Trophoblast cell (in vitro differentiated cells and primary cell): ENCODE measurements at regions not wholly inside any gene's neighbourhood (a gene's known extent, or its start where the extent isn't known, plus 50 kb on each side); places are given as distances from the start of the nearest gene placed in this dataset.

ENCODE experiments used
- DNase-seq, 2 donors: peaks; one replicate each; pipeline ENCODE4 v3.0.0-alpha.2; 2016
- H2AFZ ChIP-seq: 2 replicates; pipeline ENCODE4 v1.6.1; 2013; ENCODE audit warnings: low read length, moderate library complexity, mild to moderate bottlenecking; ENCODE audit not compliant: insufficient read depth, poor library complexity
- H2AK5ac ChIP-seq: 2 replicates; pipeline ENCODE4 v1.6.1; 2013; ENCODE audit warnings: mild to moderate bottlenecking, low read length
- H2BK120ac ChIP-seq: 2 replicates; pipeline ENCODE4 v1.6.1; 2013; ENCODE audit warnings: low read length, mild to moderate bottlenecking, moderate library complexity; ENCODE audit not compliant: insufficient read depth, poor library complexity
- H2BK12ac ChIP-seq: 2 replicates; pipeline ENCODE4 v1.6.1; 2013; ENCODE audit warnings: mild to moderate bottlenecking, low read length, moderate library complexity
- H2BK5ac ChIP-seq: 2 replicates; pipeline ENCODE4 v1.6.1; 2013; ENCODE audit warnings: low read length, low read depth, moderate library complexity, mild to moderate bottlenecking; ENCODE audit not compliant: poor library complexity
- H3K14ac ChIP-seq: 2 replicates; pipeline ENCODE4 v1.6.1; 2013; ENCODE audit warnings: mild to moderate bottlenecking, low read length
- H3K18ac ChIP-seq: 2 replicates; pipeline ENCODE4 v1.6.1; 2013; ENCODE audit warnings: mild to moderate bottlenecking, low read length
- H3K23ac ChIP-seq: 2 replicates; pipeline ENCODE4 v1.6.1; 2013; ENCODE audit warnings: low read length
- H3K27ac ChIP-seq: 2 replicates; pipeline ENCODE4 v1.5.1; 2013; ENCODE audit warnings: low read depth, mild to moderate bottlenecking, inconsistent platforms, low read length, moderate library complexity
- H3K27me3 ChIP-seq: 2 replicates; pipeline ENCODE4 v1.6.1; 2013; ENCODE audit warnings: inconsistent platforms, mild to moderate bottlenecking, low read length, moderate library complexity; ENCODE audit not compliant: insufficient read depth
- H3K36me3 ChIP-seq, 2 experiments: 1 replicate in 1 of 2; 2 replicates in 1 of 2; pipeline ENCODE4 v1.6.1; 2013; ENCODE audit warnings: low read length in 2 of 2, mild to moderate bottlenecking in 2 of 2, moderate library complexity in 1 of 2; ENCODE audit not compliant: insufficient read depth in 2 of 2, control insufficient read depth in 1 of 2
- H3K4ac ChIP-seq: 2 replicates; pipeline ENCODE4 v1.6.1; 2013; ENCODE audit warnings: low read depth, mild to moderate bottlenecking, low read length, moderate library complexity
- H3K4me1 ChIP-seq, 2 experiments: 1 replicate in 1 of 2; 2 replicates in 1 of 2; pipeline ENCODE4 v1.6.1; 2013; ENCODE audit warnings: low read length in 2 of 2, mild to moderate bottlenecking in 2 of 2, moderate library complexity in 1 of 2; ENCODE audit not compliant: insufficient read depth in 2 of 2, control insufficient read depth in 1 of 2
- H3K4me2 ChIP-seq: 2 replicates; pipeline ENCODE4 v1.6.1; 2013; ENCODE audit warnings: inconsistent platforms, mild to moderate bottlenecking, low read length, moderate library complexity
- H3K4me3 ChIP-seq: 2 replicates; pipeline ENCODE4 v1.5.1; 2013; ENCODE audit warnings: mild to moderate bottlenecking, low read depth, low read length, inconsistent platforms
- H3K79me1 ChIP-seq: one replicate; pipeline ENCODE4 v1.6.1; 2013; ENCODE audit warnings: low read length
- H3K79me2 ChIP-seq: 2 replicates; pipeline ENCODE4 v1.6.1; 2013; ENCODE audit warnings: low read length, mild to moderate bottlenecking; ENCODE audit not compliant: control insufficient read depth, insufficient read depth, poor library complexity
- H3K9ac ChIP-seq: 2 replicates; pipeline ENCODE4 v1.6.1; 2013; ENCODE audit warnings: mild to moderate bottlenecking, low read length
- H3K9me3 ChIP-seq: 2 replicates; pipeline ENCODE4 v1.6.1; 2013; ENCODE audit warnings: low read depth, mild to moderate bottlenecking, control low read depth, inconsistent platforms, low read length; ENCODE audit not compliant: insufficient read depth
- H4K12ac ChIP-seq: 2 replicates; pipeline ENCODE4 v1.6.1; 2013; ENCODE audit warnings: low read depth, mild to moderate bottlenecking, low read length, moderate library complexity
- H4K8ac ChIP-seq: 2 replicates; pipeline ENCODE4 v1.6.1; 2013; ENCODE audit warnings: low read depth, mild to moderate bottlenecking, low read length, moderate library complexity
- H4K91ac ChIP-seq: one replicate; pipeline ENCODE4 v1.6.1; 2013; ENCODE audit warnings: low read depth, mild to moderate bottlenecking, low read length, moderate library complexity
- WGBS: extraction: QIAGEN DNeasy Blood & Tissue Kit; methylation state at CpG from one replicate; pipeline ENCODE4 v1.1.7; 2013; ENCODE audit warnings: missing lambda C conversion rate; ENCODE audit not compliant: insufficient read length, insufficient coverage; ENCODE audit errors: extremely low coverage; 5-methylcytosine and 5-hydroxymethylcytosine counted together

DNA sequence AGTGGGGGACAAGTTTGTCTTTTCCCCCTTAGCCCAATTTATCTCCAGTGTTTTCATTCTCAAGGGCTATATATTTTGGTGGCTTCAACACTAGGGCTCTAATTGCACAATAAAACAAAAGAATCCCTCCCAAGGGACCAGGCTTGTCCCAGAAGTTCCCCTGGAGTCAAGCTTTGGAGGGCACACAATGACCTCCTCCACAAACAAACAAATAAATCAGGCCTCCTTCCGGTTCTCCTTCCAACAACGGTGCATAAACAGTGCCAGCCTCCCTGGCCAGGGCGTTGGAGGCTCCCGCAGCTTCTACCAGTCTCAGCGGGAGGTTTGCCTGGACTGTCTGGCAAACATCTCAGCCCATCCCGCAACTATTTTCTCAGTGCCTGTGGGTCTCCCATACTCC lies 188.0 kb upstream of the FOXF1 start:
- Histone ChIP-seq H4K8ac (no peak overlapping the region), H2BK120ac (no peak overlapping the region), H3K23ac (no peak overlapping the region), H3K79me1 (no peaks in the 10 kb centered on the region), H3K9ac (no peak overlapping the region), H3K4ac (no peak overlapping the region), H3K4me1 (peaks cover 0 to 1% of the 10 kb centered on the region in 2 experiments), H4K12ac (no peak overlapping the region), H2BK12ac (no peak overlapping the region), H3K4me3 (no peak overlapping the region), H3K27ac (no peak overlapping the region), H3K36me3 (no peaks in the 10 kb centered on the region), H2BK5ac (no peak overlapping the region), H4K91ac (no peak overlapping the region), H3K4me2 (no peak overlapping the region), H3K14ac (no peak overlapping the region), H3K18ac (no peak overlapping the region), H2AFZ (no peak overlapping the region), H3K79me2 (no peaks in the 10 kb centered on the region), H3K9me3 (peaks cover 6% of the 10 kb centered on the region), H2AK5ac (no peak overlapping the region), H3K27me3 (no peaks in the 10 kb centered on the region)
- no CpG with 5 or more reads among the region's 6 CpGs for WGBS
- no peak for DNase-seq

DNA sequence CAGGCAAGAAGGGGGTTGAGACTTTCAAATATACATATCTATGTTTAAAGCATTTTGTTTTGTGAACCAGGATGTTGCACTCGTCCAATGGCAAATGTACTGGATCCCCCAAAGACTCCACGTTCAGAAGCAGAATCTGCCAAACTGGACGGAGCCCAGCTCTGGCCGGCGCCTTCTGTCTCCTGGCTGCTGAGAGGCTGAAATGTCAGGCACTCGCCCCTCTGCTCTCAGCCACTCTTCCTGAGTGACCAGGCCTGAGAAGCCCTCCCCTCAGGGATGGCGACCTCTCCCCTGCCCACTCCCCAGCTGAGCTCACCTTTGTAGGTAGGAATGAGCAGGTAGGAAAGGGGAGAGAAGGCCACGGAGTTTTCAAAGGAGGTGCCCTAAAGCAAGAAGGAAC lies 187.5 kb upstream of the FOXF1 start:
- Histone ChIP-seq H3K14ac (no peak overlapping the region), H2BK120ac (no peak overlapping the region), H3K27me3 (no peaks in the 10 kb centered on the region), H4K8ac (no peak overlapping the region), H3K18ac (no peak overlapping the region), H3K4me2 (no peak overlapping the region), H4K12ac (no peak overlapping the region), H3K4ac (no peak overlapping the region), H3K9me3 (peaks cover 6% of the 10 kb centered on the region), H2AK5ac (no peak overlapping the region), H3K4me3 (no peak overlapping the region), H3K23ac (no peak overlapping the region), H3K27ac (no peak overlapping the region), H3K79me2 (no peaks in the 10 kb centered on the region), H4K91ac (no peak overlapping the region), H3K4me1 (peaks cover 0 to 2% of the 10 kb centered on the region in 2 experiments), H2BK12ac (no peak overlapping the region), H2AFZ (no peak overlapping the region), H3K79me1 (no peaks in the 10 kb centered on the region), H3K36me3 (no peaks in the 10 kb centered on the region), H2BK5ac (no peak overlapping the region), H3K9ac (no peak overlapping the region)
- no CpG with 5 or more reads among the region's 8 CpGs for WGBS
- no peak for DNase-seq

- no peak for DNase-seq
- peaks cover 0 to 2% of the 10 kb centered on the region in 2 experiments for H3K4me1 ChIP-seq
- H3K9ac ChIP-seq: no peak overlapping the region
- H3K27ac ChIP-seq: no peak overlapping the region
- H2AK5ac ChIP-seq: no peak overlapping the region
- H3K79me2 ChIP-seq: no peaks in the 10 kb centered on the region
- no peaks in the 10 kb centered on the region for H3K36me3 ChIP-seq
- no peak overlapping the region for H3K14ac ChIP-seq
- no peak overlapping the region for H2BK5ac ChIP-seq
- no peak overlapping the region for H3K23ac ChIP-seq
- H4K91ac ChIP-seq: no peak overlapping the region
- no peak overlapping the region for H3K18ac ChIP-seq
- no CpG with 5 or more reads among the region's 18 CpGs for WGBS
- H2AFZ ChIP-seq: no peak overlapping the region
- H3K9me3 ChIP-seq: peaks cover 6% of the 10 kb centered on the region
- H2BK120ac ChIP-seq: no peak overlapping the region
- no peak overlapping the region for H3K4me3 ChIP-seq
- no peaks in the 10 kb centered on the region for H3K27me3 ChIP-seq
- no peak overlapping the region for H4K8ac ChIP-seq
- no peaks in the 10 kb centered on the region for H3K79me1 ChIP-seq
- no peak overlapping the region for H4K12ac ChIP-seq
- H2BK12ac ChIP-seq: no peak overlapping the region
- H3K4ac ChIP-seq: no peak overlapping the region
- H3K4me2 ChIP-seq: no peak overlapping the region
Measured at GRCh38 chr16:86324320-86324719, 186.0 kb upstream of the FOXF1 start.

DNA sequence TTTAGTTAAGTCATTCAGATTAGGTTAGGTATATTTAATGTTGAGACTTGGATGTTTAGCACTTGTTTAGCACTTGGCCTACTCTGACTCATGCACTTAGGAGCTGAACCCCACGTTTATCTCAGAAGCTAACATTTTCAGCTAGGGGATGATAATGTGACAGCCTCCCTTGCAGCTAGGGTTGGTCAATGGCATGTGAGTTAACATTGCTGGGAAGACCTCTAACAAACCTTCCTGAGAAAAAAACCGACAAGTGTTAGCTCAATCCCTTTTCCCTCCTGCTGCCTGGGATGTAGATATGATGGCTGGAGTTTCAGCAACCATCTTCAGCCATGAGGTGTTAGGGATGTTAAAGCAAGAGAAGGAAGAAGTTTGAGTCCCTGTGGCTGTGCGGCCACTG lies 185.0 kb upstream of the FOXF1 start:
- Histone ChIP-seq H3K27me3 (no peaks in the 10 kb centered on the region), H3K9me3 (peaks cover 6% of the 10 kb centered on the region), H3K4me1 (peaks cover 0 to 2% of the 10 kb centered on the region in 2 experiments), H4K12ac (no peak overlapping the region), H3K18ac (no peak overlapping the region), H3K23ac (no peak overlapping the region), H4K91ac (no peak overlapping the region), H3K79me1 (no peaks in the 10 kb centered on the region), H3K79me2 (no peaks in the 10 kb centered on the region), H3K4me3 (no peak overlapping the region), H2AFZ (no peak overlapping the region), H3K27ac (no peak overlapping the region), H3K4me2 (no peak overlapping the region), H3K4ac (no peak overlapping the region), H2AK5ac (no peak overlapping the region), H2BK5ac (no peak overlapping the region), H2BK12ac (no peak overlapping the region), H4K8ac (no peak overlapping the region), H2BK120ac (no peak overlapping the region), H3K36me3 (no peaks in the 10 kb centered on the region), H3K14ac (no peak overlapping the region), H3K9ac (no peak overlapping the region)
- WGBS: no CpG with 5 or more reads among the region's 3 CpGs
- no peak for DNase-seq
